ENCODE measurements at regions not wholly inside any gene's neighbourhood (a gene's known extent, or its start where the extent isn't known, plus 50 kb on each side); places are given as distances from the start of the nearest gene placed in this dataset.

GRCh38 chr16:62477796-62478195, 441.6 kb upstream of the CDH8 start:
- TF ChIP-seq POLR2AphosphoS5 (IDR thresholded peaks at IDR 0.05): no peak
- no peak for TF ChIP-seq CTCF (IDR thresholded peaks at IDR 0.05)

Data from transverse colon (tissue), 4 donors.